ENCODE measurements at regions not wholly inside any gene's neighbourhood (a gene's known extent, or its start where the extent isn't known, plus 50 kb on each side); places are given as distances from the start of the nearest gene placed in this dataset.

DNA sequence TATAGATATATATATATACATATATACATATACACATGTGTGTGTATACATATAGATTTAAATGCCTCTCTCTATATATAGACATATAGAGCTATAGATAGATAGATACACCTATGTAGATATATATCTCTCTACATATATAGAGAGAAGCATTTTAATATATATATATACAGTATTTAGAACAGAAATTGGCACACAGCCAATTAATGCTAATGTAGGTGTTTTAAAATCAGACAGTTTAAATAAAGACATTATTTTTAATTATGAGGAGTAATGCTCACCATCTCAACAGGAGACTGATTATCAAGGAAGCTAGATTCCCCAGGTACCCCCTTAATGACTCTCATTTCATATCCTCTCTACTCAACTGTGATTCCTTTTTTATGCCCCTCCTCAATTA is 170.7 kb upstream of the CRIM1 start:
- no peaks in the 10 kb centered on the region for H3K4me1 ChIP-seq (replicated peaks in 1 of 4; ENCODE audit: control insufficient read depth in 3 of 4, insufficient read depth in 4 of 4, low read length in 3 of 4)
- no peak overlapping the region for H2BK15ac ChIP-seq (ENCODE audit: low read length)
- no peaks in the 10 kb centered on the region for H3K23me2 ChIP-seq (ENCODE audit: low read depth, low read length)
- no peak overlapping the region for H3K56ac ChIP-seq (replicated peaks; ENCODE audit: insufficient read length, low read depth, low read length)
- no peaks in the 10 kb centered on the region for H3K79me1 ChIP-seq (ENCODE audit: low read depth, low read length)
- TF ChIP-seq RXRA (IDR thresholded peaks at IDR 0.05; ENCODE audit: insufficient read depth, low read depth, low read length), result no peak
- TF ChIP-seq SP1 (IDR thresholded peaks at IDR 0.05; ENCODE audit: low read depth, low read length), result no peak
- no peak for TF ChIP-seq RAD21 (IDR thresholded peaks at IDR 0.05 in 1 of 2, conservative IDR thresholded peaks at IDR 0.05 in 1 of 2; ENCODE audit: low read depth in 2 of 2, low read length in 2 of 2)
- TF ChIP-seq ZNF274 (IDR thresholded peaks at IDR 0.05; ENCODE audit: borderline replicate concordance, extremely low read depth, low read length), result no peak
- TF ChIP-seq, protein P1, sequence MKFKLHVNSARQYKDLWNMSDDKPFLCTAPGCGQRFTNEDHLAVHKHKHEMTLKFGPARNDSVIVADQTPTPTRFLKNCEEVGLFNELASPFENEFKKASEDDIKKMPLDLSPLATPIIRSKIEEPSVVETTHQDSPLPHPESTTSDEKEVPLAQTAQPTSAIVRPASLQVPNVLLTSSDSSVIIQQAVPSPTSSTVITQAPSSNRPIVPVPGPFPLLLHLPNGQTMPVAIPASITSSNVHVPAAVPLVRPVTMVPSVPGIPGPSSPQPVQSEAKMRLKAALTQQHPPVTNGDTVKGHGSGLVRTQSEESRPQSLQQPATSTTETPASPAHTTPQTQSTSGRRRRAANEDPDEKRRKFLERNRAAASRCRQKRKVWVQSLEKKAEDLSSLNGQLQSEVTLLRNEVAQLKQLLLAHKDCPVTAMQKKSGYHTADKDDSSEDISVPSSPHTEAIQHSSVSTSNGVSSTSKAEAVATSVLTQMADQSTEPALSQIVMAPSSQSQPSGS (IDR thresholded peaks at IDR 0.05; ENCODE audit: low read length), result no peak
- no peak for TF ChIP-seq SIX5 (IDR thresholded peaks at IDR 0.05; ENCODE audit: low read depth, low read length)
- H2BK5ac ChIP-seq (ENCODE audit: low read depth, low read length), result no peak overlapping the region
- H3K79me2 ChIP-seq (ENCODE audit: control insufficient read depth in 1 of 2, insufficient read depth in 2 of 2, low read length in 2 of 2), result no peaks in the 10 kb centered on the region
- H3K27ac ChIP-seq (ENCODE audit: low read depth, low read length), result no peak overlapping the region
- H2BK120ac ChIP-seq (replicated peaks; ENCODE audit: low read depth, low read length), result no peak overlapping the region
- H3K36me3 ChIP-seq (ENCODE audit: control insufficient read depth in 2 of 4, insufficient read depth in 4 of 4, low read length in 3 of 4), result no peaks in the 10 kb centered on the region; a peak in 1 of 8 replicates
- ChIA-PET CTCF (ENCODE audit: partially characterized antibody) (no interaction called here), POLR2A (ENCODE audit: partially characterized antibody) (no interaction called here)
- H3K9me3 ChIP-seq (ENCODE audit: insufficient read depth in 2 of 2, low read depth in 1 of 2, low read length in 1 of 2), result peaks cover 0 to 6% of the 10 kb centered on the region in 2 experiments; a peak in 2 of 4 replicates
- no peak overlapping the region for H3K14ac ChIP-seq (ENCODE audit: insufficient read length)
- no peak overlapping the region for H3K4ac ChIP-seq (replicated peaks; ENCODE audit: insufficient read length, low read depth, low read length)
- no peaks in the 10 kb centered on the region for H4K20me1 ChIP-seq (replicated peaks in 1 of 2; ENCODE audit: control insufficient read depth in 1 of 2, insufficient read depth in 2 of 2, low read length in 2 of 2)
- H3K27me3 ChIP-seq (replicated peaks in 1 of 4; ENCODE audit: control insufficient read depth in 3 of 4, extremely low read depth in 1 of 4, insufficient read depth in 3 of 4, low read length in 3 of 4), result no peaks in the 10 kb centered on the region
- no peak overlapping the region for H4K5ac ChIP-seq (ENCODE audit: insufficient read length, low read depth, low read length)
- no peak overlapping the region for H3K9ac ChIP-seq (replicated peaks in 1 of 4; ENCODE audit: extremely low read depth in 1 of 4, low read depth in 3 of 4, low read length in 3 of 4)
- H2AFZ ChIP-seq (ENCODE audit: low read length), result no peak overlapping the region
- H2AK5ac ChIP-seq (ENCODE audit: low read depth, low read length), result no peak overlapping the region
- no peak overlapping the region for H4K91ac ChIP-seq (replicated peaks; ENCODE audit: insufficient read length, low read length)
- H3K23ac ChIP-seq (ENCODE audit: insufficient read length), result no peak overlapping the region
- H2BK12ac ChIP-seq (ENCODE audit: low read depth, low read length), result no peak overlapping the region
- DNase-seq (ENCODE audit: low read depth in 1 of 2, low spot score in 2 of 2) (no peak), FAIRE-seq (no peak)
- no peak overlapping the region for H2BK20ac ChIP-seq (ENCODE audit: low read length)
- H3K4me3 ChIP-seq (ENCODE audit: extremely low read depth in 1 of 4, insufficient read depth in 2 of 4, low read depth in 3 of 4, low read length in 4 of 4), result no peak overlapping the region
- no peak overlapping the region for H3K4me2 ChIP-seq (ENCODE audit: insufficient read depth in 1 of 2, low read depth in 2 of 2, low read length in 2 of 2)
- no peak overlapping the region for H3K18ac ChIP-seq (ENCODE audit: extremely low read depth, low read length)
- no peak overlapping the region for H4K8ac ChIP-seq (ENCODE audit: extremely low read depth, insufficient read depth, low read length)

All from H1 (cell line).